HCT116 (cell line): ENCODE measurements at regions not wholly inside any gene's neighbourhood (a gene's known extent, or its start where the extent isn't known, plus 50 kb on each side); places are given as distances from the start of the nearest gene placed in this dataset.

Source experiments
- ATAC-seq: fragments of 200-7000 bp; cut with Tn5 transposase; 2 replicates; pipeline ENCODE4 v1.9.1; 2020; ENCODE audit warnings: mild to moderate bottlenecking, moderate library complexity
- BruUV-seq: library from RNA; stranded (reverse); fragments of 400-500 nt; replicated peaks from 2 replicates; lab custom pipeline; 2021; lab: Mats Ljungman, UMichigan
- CTCF ChIA-PET: fragments of 300-600 bp; sonication (Branson Sonifier 250); formaldehyde crosslinking; loops from one replicate; lab custom pipeline; 2021; ENCODE audit warnings: antibody characterized with exemption; lab: Charles Lee
- POLR2A ChIA-PET: fragments of 300-600, 350-600 bp; sonication (Branson Sonifier 250); formaldehyde crosslinking; loops from one replicate; lab custom pipeline; 2021; ENCODE audit warnings: antibody characterized with exemption; lab: Charles Lee
- RAD21 ChIA-PET, 2 experiments: fragments of 300-600 bp; sonication (Branson Sonifier 250); formaldehyde crosslinking; loops; one replicate each; lab custom pipeline; 2023; ENCODE audit warnings: low total read pairs in 2 of 2; ENCODE audit not compliant: uncharacterized antibody in 2 of 2, unreplicated experiment in 2 of 2, low non-redundant PET in 1 of 2; lab: Charles Lee
- DNase-seq: peaks from one replicate; pipeline ENCODE4 v3.0.0-alpha.2; 2010; ENCODE audit warnings: low read depth, low spot score
- H2AFZ ChIP-seq: fragments of 200-600 bp; shearing (Covaris generic), sonication (generic); 2 replicates; pipeline ENCODE4 v1.6.1; 2017; ENCODE audit warnings: low read depth, mixed run types, mixed read lengths, antibody characterized with exemption, low read length; ENCODE audit not compliant: poor library complexity, severe bottlenecking
- H3K27ac ChIP-seq: 2 replicates; pipeline ENCODE4 v1.5.1; 2012; ENCODE audit warnings: low read depth, low read length
- H3K27me3 ChIP-seq: fragments of 200-600 bp; sonication (generic); 2 replicates; pipeline ENCODE4 v1.6.1; 2016; ENCODE audit warnings: mixed run types, low read length, mixed read lengths; ENCODE audit not compliant: insufficient read depth
- H3K36me3 ChIP-seq, 2 experiments: fragments of 200-500 bp in 1 of 2; fragments of 200-600 bp in 1 of 2; sonication (Bioruptor generic) in 1 of 2; sonication (generic) in 1 of 2; 2 replicates each; pipeline versions ENCODE4 v1.5.1 to v1.6.1; 2014 to 2016; ENCODE audit warnings: low read length in 2 of 2, inconsistent platforms in 1 of 2, mixed read lengths in 1 of 2, mixed run types in 1 of 2; ENCODE audit not compliant: insufficient read depth in 2 of 2, control insufficient read depth in 1 of 2
- H3K4me1 ChIP-seq, 2 experiments: fragments of 200-600 bp in 1 of 2; sonication (generic) in 1 of 2; 2 replicates each; pipeline versions ENCODE4 v1.5.1 to v1.6.1; 2012 to 2017; ENCODE audit warnings: low read length in 2 of 2, inconsistent platforms in 1 of 2, mild to moderate bottlenecking in 1 of 2, mixed read lengths in 1 of 2, mixed run types in 1 of 2, moderate library complexity in 1 of 2; ENCODE audit not compliant: insufficient read depth in 2 of 2, control insufficient read depth in 1 of 2
- H3K4me2 ChIP-seq: fragments of 200-600 bp; sonication (generic); 2 replicates; pipeline ENCODE4 v1.6.1; 2017; ENCODE audit warnings: mixed run types, low read length, mixed read lengths
- H3K4me3 ChIP-seq, 2 experiments: fragments of 200-600 bp in 1 of 2; sonication (generic) in 1 of 2; replicated peaks in 1 of 2; 2 replicates each; pipeline ENCODE4 v1.5.1; 2011 to 2016; ENCODE audit warnings: low read length in 2 of 2, control low read depth in 1 of 2, low read depth in 1 of 2, mild to moderate bottlenecking in 1 of 2, mixed read lengths in 1 of 2, mixed run types in 1 of 2
- H3K79me2 ChIP-seq: fragments of 200-600 bp; sonication (generic); 2 replicates; pipeline ENCODE4 v1.6.1; 2017; ENCODE audit warnings: mild to moderate bottlenecking, mixed run types, low read length, moderate library complexity, mixed read lengths; ENCODE audit not compliant: insufficient read depth
- H3K9ac ChIP-seq: fragments of 200-600 bp; sonication (generic); 2 replicates; pipeline ENCODE4 v1.6.1; 2016; ENCODE audit warnings: low read length, mixed read lengths
- H3K9me2 ChIP-seq: fragments of 200-600 bp; sonication (generic), shearing (Covaris generic); 2 replicates; pipeline ENCODE4 v1.6.1; 2017; ENCODE audit warnings: mixed run types, mild to moderate bottlenecking, moderate library complexity; ENCODE audit not compliant: insufficient read depth
- H3K9me3 ChIP-seq, 2 experiments: fragments of 200-500 bp in 1 of 2; fragments of 200-600 bp in 1 of 2; sonication (Bioruptor generic) in 1 of 2; sonication (generic) in 1 of 2; 2 replicates each; pipeline ENCODE4 v1.6.1; 2014 to 2017; ENCODE audit warnings: low read length in 2 of 2, mixed read lengths in 2 of 2, inconsistent platforms in 1 of 2, low read depth in 1 of 2, mild to moderate bottlenecking in 1 of 2, mixed run types in 1 of 2, moderate library complexity in 1 of 2; ENCODE audit not compliant: control insufficient read depth in 1 of 2, insufficient read depth in 1 of 2
- H4K20me1 ChIP-seq: fragments of 200-600 bp; sonication (generic), shearing (Covaris generic); 2 replicates; pipeline ENCODE4 v1.6.1; 2017; ENCODE audit warnings: mixed run types, mild to moderate bottlenecking, moderate library complexity; ENCODE audit not compliant: insufficient read depth
- CTCF ChIP-seq, 3 experiments: fragments of 200-600 bp in 1 of 3; sonication (generic) in 1 of 3; IDR thresholded peaks in 2 of 3; conservative IDR thresholded peaks in 1 of 3; 2 replicates each; pipeline ENCODE4 v1.5.1; 2012 to 2017; ENCODE audit warnings: low read depth in 2 of 3, low read length in 2 of 3, antibody characterized with exemption in 1 of 3, borderline replicate concordance in 1 of 3, control low read depth in 1 of 3, mild to moderate bottlenecking in 1 of 3, mixed read lengths in 1 of 3, mixed run types in 1 of 3, moderate library complexity in 1 of 3; ENCODE audit not compliant: insufficient read depth in 1 of 3
- EGR1 ChIP-seq: IDR thresholded peaks from 2 replicates; pipeline ENCODE4 v1.6.1; 2012; ENCODE audit warnings: low read depth
- TCF7L2 ChIP-seq: IDR thresholded peaks from 2 replicates; pipeline ENCODE4 v1.7.0; 2011; ENCODE audit warnings: borderline replicate concordance, inconsistent platforms; ENCODE audit not compliant: insufficient read depth, insufficient read length; ENCODE audit errors: extremely low read depth
- ZBTB33 ChIP-seq: IDR thresholded peaks from 2 replicates; pipeline ENCODE4 v1.6.1; 2011; ENCODE audit warnings: mild to moderate bottlenecking, low read length, moderate library complexity; ENCODE audit not compliant: insufficient replicate concordance; ENCODE audit errors: extremely low read depth
- ZFX ChIP-seq: fragments of 450-650 bp; IDR thresholded peaks from 2 replicates; pipeline ENCODE4 v1.6.1; 2017
- intact Hi-C: fragments of 100-400 bp; cut with micrococcal nuclease; formaldehyde crosslinking; loops from 2 replicates; pipeline ENCODE4 v1.10.0; 2022

GRCh38 chr9:68654075-68654474 is 51.0 kb upstream of the PIP5K1B start:
- ChIA-PET RAD21 (no interaction called here), CTCF (no interaction called here)
- no peak overlapping the region for H2AFZ ChIP-seq

More at GRCh38 chr9:68654075-68654474, 51.0 kb upstream of the PIP5K1B start:
- no peaks in the 10 kb centered on the region for H4K20me1 ChIP-seq
- ATAC-seq (no peak), DNase-seq (no peak)
- H3K27ac ChIP-seq, result no peak overlapping the region
- no peaks in the 10 kb centered on the region for H3K9me2 ChIP-seq
- peaks cover 3% of the 10 kb centered on the region; the same call in 1 of the 2 replicates for H3K27me3 ChIP-seq
- no peaks in the 10 kb centered on the region for H3K4me1 ChIP-seq
- no TSS peak for BruUV-seq
- no peaks in the 10 kb centered on the region for H3K79me2 ChIP-seq
- intact Hi-C loops, result no loop called here
- no peak overlapping the region for H3K4me3 ChIP-seq
- H3K36me3 ChIP-seq, result no peaks in the 10 kb centered on the region
- no peaks in the 10 kb centered on the region for H3K9me3 ChIP-seq
- no peak overlapping the region for H3K4me2 ChIP-seq
- POLR2A ChIA-PET, result no interaction called here
- TF ChIP-seq TCF7L2 (no peak), ZFX (no peak), EGR1 (no peak), ZBTB33 (no peak), CTCF (IDR thresholded peaks at IDR 0.05 in 2 of 3, conservative IDR thresholded peaks at IDR 0.05 in 1 of 3; ENCODE audit: borderline replicate concordance in 1 of 3, insufficient read depth in 1 of 3, low read depth in 2 of 3, low read length in 2 of 3) (no peak)
- no peak overlapping the region for H3K9ac ChIP-seq
